ENCODE measurements at regions not wholly inside any gene's neighbourhood (a gene's known extent, or its start where the extent isn't known, plus 50 kb on each side); places are given as distances from the start of the nearest gene placed in this dataset.

GRCh38 chr2:144154205-144154604, 365.7 kb downstream of the ZEB2 start:
- H3K4me1 ChIP-seq (ENCODE audit: insufficient read depth, low read length), result 0 out of 2 replicates have a peak, but pooled peaks cover 6% of the 10 kb centered on the region
- TF ChIP-seq EZH2phosphoT487 (IDR thresholded peaks at IDR 0.05; ENCODE audit: borderline replicate concordance, low read length) (no peak), CTCF (conservative IDR thresholded peaks at IDR 0.05; ENCODE audit: low read depth, low read length) (no peak), EZH2 (IDR thresholded peaks at IDR 0.05; ENCODE audit: low read length, unreplicated experiment) (no peak)
- no peaks in the 10 kb centered on the region for H3K27me3 ChIP-seq (ENCODE audit: low read length)
- H3K36me3 ChIP-seq (ENCODE audit: low read depth, low read length), result no peaks in the 10 kb centered on the region
- no peak overlapping the region for H3K4me2 ChIP-seq (ENCODE audit: low read length)
- H3K4me3 ChIP-seq (ENCODE audit: low read length), result no peak overlapping the region
- no peak overlapping the region for H2AFZ ChIP-seq (ENCODE audit: low read length)
- no peak overlapping the region for H3K27ac ChIP-seq (ENCODE audit: low read length)
- no peaks in the 10 kb centered on the region for H3K9me3 ChIP-seq (ENCODE audit: low read length)
- no TSS peak for BruUV-seq (replicated peaks)
- no peaks in the 10 kb centered on the region for H4K20me1 ChIP-seq (ENCODE audit: low read length)
- CTCF ChIA-PET, result no interaction called here
- intact Hi-C loops (cut with micrococcal nuclease), result no loop called here
- POLR2A ChIA-PET (ENCODE audit: unreplicated experiment), result no interaction called here
- H3F3A ChIP-seq (ENCODE audit: low read length, unreplicated experiment), result no peaks in the 10 kb centered on the region
- no peak overlapping the region for H3K9ac ChIP-seq (ENCODE audit: low read length)
- ATAC-seq (no peak), DNase-seq (no peak)
- no peaks in the 10 kb centered on the region for H3K9me2 ChIP-seq (replicated peaks; ENCODE audit: low read length)
- H3K79me2 ChIP-seq (ENCODE audit: low read length), result no peaks in the 10 kb centered on the region

- Histone ChIP-seq H3K27ac (ENCODE audit: low read length) (no peak overlapping the region), H4K20me1 (ENCODE audit: low read length) (no peaks in the 10 kb centered on the region)
- CTCF ChIA-PET, result no interaction called here
Measured at GRCh38 chr2:144152817-144153271, 367.1 kb downstream of the ZEB2 start.

GRCh38 chr2:144151851-144152250, 368.1 kb downstream of the ZEB2 start:
- no peak for ATAC-seq
- no peak for DNase-seq

More at GRCh38 chr2:144152817-144153271, 367.1 kb downstream of the ZEB2 start:
- TF ChIP-seq EZH2 (IDR thresholded peaks at IDR 0.05; ENCODE audit: low read length, unreplicated experiment), result no peak
- no peak for TF ChIP-seq EZH2phosphoT487 (IDR thresholded peaks at IDR 0.05; ENCODE audit: borderline replicate concordance, low read length)
- no peaks in the 10 kb centered on the region for H3K9me3 ChIP-seq (ENCODE audit: low read length)
- ATAC-seq (peak; percentile 37; the same call in 1 of the 2 replicates), DNase-seq (peak; percentile 27)
- H3F3A ChIP-seq (ENCODE audit: low read length, unreplicated experiment), result no peaks in the 10 kb centered on the region
- H3K9me2 ChIP-seq (replicated peaks; ENCODE audit: low read length), result no peaks in the 10 kb centered on the region
- POLR2A ChIA-PET (ENCODE audit: unreplicated experiment), result no interaction called here
- no TSS peak for BruUV-seq (replicated peaks)
- no peaks in the 10 kb centered on the region for H3K27me3 ChIP-seq (ENCODE audit: low read length)
- H3K36me3 ChIP-seq (ENCODE audit: low read depth, low read length), result no peaks in the 10 kb centered on the region
- no peaks in the 10 kb centered on the region for H3K79me2 ChIP-seq (ENCODE audit: low read length)
- H3K4me1 ChIP-seq (ENCODE audit: insufficient read depth, low read length), result 0 out of 2 replicates have a peak, but pooled peaks cover 6% of the 10 kb centered on the region
- peak overlapping the region; percentile 21; the same call in 1 of the 2 replicates for H2AFZ ChIP-seq (ENCODE audit: low read length)
- H3K4me3 ChIP-seq (ENCODE audit: low read length), result no peak overlapping the region
- intact Hi-C loops (cut with micrococcal nuclease), result no loop called here
- H3K4me2 ChIP-seq (ENCODE audit: low read length), result 0 out of 2 replicates have a peak overlapping the region, but pooled peaks have one; percentile 23
- no peak overlapping the region for H3K9ac ChIP-seq (ENCODE audit: low read length)

More at GRCh38 chr2:144151851-144152250, 368.1 kb downstream of the ZEB2 start:
- no peaks in the 10 kb centered on the region for H3K9me3 ChIP-seq (ENCODE audit: low read length)
- ChIA-PET CTCF (no interaction called here), POLR2A (ENCODE audit: unreplicated experiment) (no interaction called here)
- H3K4me1 ChIP-seq (ENCODE audit: insufficient read depth, low read length), result 0 out of 2 replicates have a peak, but pooled peaks cover 6% of the 10 kb centered on the region
- BruUV-seq (replicated peaks), result no TSS peak
- no peak overlapping the region for H3K27ac ChIP-seq (ENCODE audit: low read length)
- no peak overlapping the region for H3K4me3 ChIP-seq (ENCODE audit: low read length)
- no peaks in the 10 kb centered on the region for H4K20me1 ChIP-seq (ENCODE audit: low read length)
- no peak overlapping the region for H3K9ac ChIP-seq (ENCODE audit: low read length)
- H3K36me3 ChIP-seq (ENCODE audit: low read depth, low read length), result no peaks in the 10 kb centered on the region
- TF ChIP-seq EZH2 (IDR thresholded peaks at IDR 0.05; ENCODE audit: low read length, unreplicated experiment) (no peak), EZH2phosphoT487 (IDR thresholded peaks at IDR 0.05; ENCODE audit: borderline replicate concordance, low read length) (no peak), CTCF (conservative IDR thresholded peaks at IDR 0.05; ENCODE audit: low read depth, low read length) (no peak)
- no peaks in the 10 kb centered on the region for H3K9me2 ChIP-seq (replicated peaks; ENCODE audit: low read length)
- intact Hi-C loops (cut with micrococcal nuclease), result no loop called here
- H2AFZ ChIP-seq (ENCODE audit: low read length), result no peak overlapping the region
- no peak overlapping the region for H3K4me2 ChIP-seq (ENCODE audit: low read length)
- H3K79me2 ChIP-seq (ENCODE audit: low read length), result no peaks in the 10 kb centered on the region
- H3K27me3 ChIP-seq (ENCODE audit: low read length), result no peaks in the 10 kb centered on the region
- no peaks in the 10 kb centered on the region for H3F3A ChIP-seq (ENCODE audit: low read length, unreplicated experiment)

Data from PC-3 (cell line).